Nephron progenitor cell (in vitro differentiated cells): ENCODE measurements at regions not wholly inside any gene's neighbourhood (a gene's known extent, or its start where the extent isn't known, plus 50 kb on each side); places are given as distances from the start of the nearest gene placed in this dataset.

ENCODE experiments used
- DNase-seq: peaks from one replicate; pipeline ENCODE4 v3.0.0; 2021
- H3K27ac Mint-ChIP-seq: 2 replicates; pipeline ENCODE4 v1.8.0; 2021; ENCODE audit warnings: mild to moderate bottlenecking, moderate library complexity, mixed read lengths
- H3K27me3 Mint-ChIP-seq: 2 replicates; pipeline ENCODE4 v1.8.0; 2021; ENCODE audit warnings: mild to moderate bottlenecking, low read depth, mixed read lengths; ENCODE audit not compliant: poor library complexity
- H3K36me3 Mint-ChIP-seq: 2 replicates; pipeline ENCODE4 v1.8.0; 2021; ENCODE audit warnings: low read depth, mixed read lengths
- H3K4me1 Mint-ChIP-seq: 2 replicates; pipeline ENCODE4 v1.8.0; 2021; ENCODE audit warnings: mixed read lengths
- H3K4me3 Mint-ChIP-seq: 2 replicates; pipeline ENCODE4 v1.8.0; 2021; ENCODE audit warnings: mild to moderate bottlenecking, moderate library complexity, mixed read lengths
- H3K9me3 Mint-ChIP-seq: 2 replicates; pipeline ENCODE4 v1.8.0; 2021; ENCODE audit warnings: mild to moderate bottlenecking, moderate library complexity, mixed read lengths
- CTCF ChIP-seq: fragments of 200-600 bp; sonication (generic); IDR thresholded peaks from 2 replicates; pipeline ENCODE4 v1.5.0; 2021; ENCODE audit warnings: antibody characterized with exemption

- Mint-ChIP-seq H3K27me3 (peaks cover 8% of the 10 kb centered on the region), H3K36me3 (no peaks in the 10 kb centered on the region), H3K9me3 (no peaks in the 10 kb centered on the region), H3K4me1 (no peaks in the 10 kb centered on the region), H3K27ac (no peak overlapping the region), H3K4me3 (no peak overlapping the region)
- DNase-seq: no peak
- no peak for TF ChIP-seq CTCF
Measured at GRCh38 chr2:22824618-22825017, 560.4 kb upstream of the KLHL29 start.

- no peak overlapping the region for H3K27ac Mint-ChIP-seq
- H3K27me3 Mint-ChIP-seq: peaks cover 4% of the 10 kb centered on the region
- no peaks in the 10 kb centered on the region for H3K36me3 Mint-ChIP-seq
- H3K9me3 Mint-ChIP-seq: no peaks in the 10 kb centered on the region
- no peak for DNase-seq
- no peaks in the 10 kb centered on the region for H3K4me1 Mint-ChIP-seq
- H3K4me3 Mint-ChIP-seq: no peak overlapping the region
- TF ChIP-seq CTCF: no peak
Measured at GRCh38 chr2:22826703-22827102, 558.3 kb upstream of the KLHL29 start.

- Mint-ChIP-seq H3K27ac (no peak overlapping the region), H3K27me3 (peaks cover 4% of the 10 kb centered on the region), H3K36me3 (no peaks in the 10 kb centered on the region), H3K4me1 (no peaks in the 10 kb centered on the region), H3K4me3 (no peak overlapping the region), H3K9me3 (no peaks in the 10 kb centered on the region)
- TF ChIP-seq CTCF: no peak
- no peak for DNase-seq
Measured at GRCh38 chr2:22829791-22830190, 555.2 kb upstream of the KLHL29 start.

GRCh38 chr2:22832196-22832595, 552.8 kb upstream of the KLHL29 start:
- no peak for TF ChIP-seq CTCF
- no peaks in the 10 kb centered on the region for H3K36me3 Mint-ChIP-seq
- H3K9me3 Mint-ChIP-seq: no peaks in the 10 kb centered on the region
- no peak overlapping the region for H3K4me3 Mint-ChIP-seq
- H3K27me3 Mint-ChIP-seq: peaks cover 4% of the 10 kb centered on the region
- H3K27ac Mint-ChIP-seq: no peak overlapping the region
- no peak for DNase-seq
- H3K4me1 Mint-ChIP-seq: no peaks in the 10 kb centered on the region

- DNase-seq: no peak
- peaks cover 3% of the 10 kb centered on the region for H3K27me3 Mint-ChIP-seq
- no peak for TF ChIP-seq CTCF
- no peak overlapping the region for H3K4me3 Mint-ChIP-seq
- H3K9me3 Mint-ChIP-seq: no peaks in the 10 kb centered on the region
- no peaks in the 10 kb centered on the region for H3K36me3 Mint-ChIP-seq
- H3K4me1 Mint-ChIP-seq: no peaks in the 10 kb centered on the region
- no peak overlapping the region for H3K27ac Mint-ChIP-seq
Measured at GRCh38 chr2:22838461-22838860, 546.5 kb upstream of the KLHL29 start.

- DNase-seq: no peak
- no peak overlapping the region for H3K4me3 Mint-ChIP-seq
- H3K36me3 Mint-ChIP-seq: no peaks in the 10 kb centered on the region
- H3K4me1 Mint-ChIP-seq: no peaks in the 10 kb centered on the region
- H3K27me3 Mint-ChIP-seq: peaks cover 3% of the 10 kb centered on the region
- H3K9me3 Mint-ChIP-seq: no peaks in the 10 kb centered on the region
- no peak for TF ChIP-seq CTCF
- H3K27ac Mint-ChIP-seq: no peak overlapping the region
Measured at GRCh38 chr2:22842205-22842869, 542.6 kb upstream of the KLHL29 start.
